ENCODE measurements at regions not wholly inside any gene's neighbourhood (a gene's known extent, or its start where the extent isn't known, plus 50 kb on each side); places are given as distances from the start of the nearest gene placed in this dataset.

- ChIA-PET CTCF (ENCODE audit: partially characterized antibody) (interaction anchor here (0.6 to 1.0 kb wide), 2 partner anchors 107 to 404 kb away, joined by 3 read pairs; no protein-coding TSS in a partner anchor), POLR2A (ENCODE audit: partially characterized antibody) (no interaction called here)
- H2AK5ac ChIP-seq (ENCODE audit: low read depth, low read length) = no peak overlapping the region
- no peak overlapping the region for H2BK20ac ChIP-seq (ENCODE audit: low read length)
- no peak overlapping the region for H3K14ac ChIP-seq (ENCODE audit: insufficient read length)
- H3K23ac ChIP-seq (ENCODE audit: insufficient read length) = no peak overlapping the region
- no peak overlapping the region for H2BK120ac ChIP-seq (replicated peaks; ENCODE audit: low read depth, low read length)
- H4K8ac ChIP-seq (ENCODE audit: extremely low read depth, insufficient read depth, low read length) = no peak overlapping the region
- H3K27me3 ChIP-seq (replicated peaks in 1 of 4; ENCODE audit: control insufficient read depth in 3 of 4, extremely low read depth in 1 of 4, insufficient read depth in 3 of 4, low read length in 3 of 4) = no peaks in the 10 kb centered on the region
- no peaks in the 10 kb centered on the region for H3K79me2 ChIP-seq (ENCODE audit: control insufficient read depth in 1 of 2, insufficient read depth in 2 of 2, low read length in 2 of 2)
- H4K5ac ChIP-seq (ENCODE audit: insufficient read length, low read depth, low read length) = no peak overlapping the region
- no peaks in the 10 kb centered on the region for H3K36me3 ChIP-seq (ENCODE audit: control insufficient read depth in 2 of 4, insufficient read depth in 4 of 4, low read length in 3 of 4)
- no peak overlapping the region for H3K4me3 ChIP-seq (ENCODE audit: extremely low read depth in 1 of 4, insufficient read depth in 2 of 4, low read depth in 3 of 4, low read length in 4 of 4)
- H3K27ac ChIP-seq (ENCODE audit: low read depth, low read length) = no peak overlapping the region
- WGBS, 2 experiments (ENCODE audit: extremely low coverage in 1 of 2, insufficient coverage in 1 of 2, insufficient read length in 1 of 2, insufficient replicate concordance in 2 of 2, low coverage in 1 of 2, low lambda C conversion rate in 2 of 2, missing lambda C conversion rate in 1 of 2) = 82% methylated on average over 9 of the region's 9 CpGs; no CpG with 5 or more reads in 1 of the 2 experiments
- no peak overlapping the region for H3K18ac ChIP-seq (ENCODE audit: extremely low read depth, low read length)
- no peak overlapping the region for H2BK15ac ChIP-seq (ENCODE audit: low read length)
- H3K4me1 ChIP-seq (replicated peaks in 1 of 4; ENCODE audit: control insufficient read depth in 3 of 4, insufficient read depth in 4 of 4, low read length in 3 of 4) = peaks cover 0 to 6% (median 4%) of the 10 kb centered on the region in 4 experiments; a peak in 3 of 7 replicates
- no peak overlapping the region for H3K56ac ChIP-seq (replicated peaks; ENCODE audit: insufficient read length, low read depth, low read length)
- no peak overlapping the region for H4K91ac ChIP-seq (replicated peaks; ENCODE audit: insufficient read length, low read length)
- no peak overlapping the region for H3K9ac ChIP-seq (replicated peaks in 1 of 4; ENCODE audit: extremely low read depth in 1 of 4, low read depth in 3 of 4, low read length in 3 of 4)
- no peaks in the 10 kb centered on the region for H4K20me1 ChIP-seq (replicated peaks in 1 of 2; ENCODE audit: control insufficient read depth in 1 of 2, insufficient read depth in 2 of 2, low read length in 2 of 2)
- no peak overlapping the region for H2BK12ac ChIP-seq (ENCODE audit: low read depth, low read length)
- H3K79me1 ChIP-seq (ENCODE audit: low read depth, low read length) = no peaks in the 10 kb centered on the region
- FAIRE-seq (no peak), DNase-seq (ENCODE audit: low read depth in 1 of 2, low spot score in 2 of 2) (no peak)
- H3K23me2 ChIP-seq (ENCODE audit: low read depth, low read length) = no peaks in the 10 kb centered on the region
- H3K9me3 ChIP-seq (ENCODE audit: insufficient read depth in 2 of 2, low read depth in 1 of 2, low read length in 1 of 2) = no peaks in the 10 kb centered on the region
- H3K4me2 ChIP-seq (ENCODE audit: insufficient read depth in 1 of 2, low read depth in 2 of 2, low read length in 2 of 2) = no peak overlapping the region
- H2AFZ ChIP-seq (ENCODE audit: low read length) = no peak overlapping the region
- TF ChIP-seq SIX5 (IDR thresholded peaks at IDR 0.05; ENCODE audit: low read depth, low read length) (no peak), EZH2 (IDR thresholded peaks at IDR 0.05; ENCODE audit: low read depth, low read length, severe bottlenecking) (no peak), SAP30 (IDR thresholded peaks at IDR 0.05; ENCODE audit: insufficient read depth, insufficient replicate concordance, low read length) (no peak), CHD2 (IDR thresholded peaks at IDR 0.05; ENCODE audit: low read length) (no peak), CHD1 (IDR thresholded peaks at IDR 0.05; ENCODE audit: low read depth, low read length) (no peak), RBBP5 (IDR thresholded peaks at IDR 0.05; ENCODE audit: borderline replicate concordance, low read depth, low read length) (no peak), NRF1 (IDR thresholded peaks at IDR 0.05; ENCODE audit: low read depth, low read length) (no peak), RXRA (IDR thresholded peaks at IDR 0.05; ENCODE audit: insufficient read depth, low read depth, low read length) (no peak), SP1 (IDR thresholded peaks at IDR 0.05; ENCODE audit: low read depth, low read length) (no peak), HDAC6 (IDR thresholded peaks at IDR 0.05; ENCODE audit: low read depth, low read length) (no peak), CTCF (IDR thresholded peaks at IDR 0.05; ENCODE audit: control extremely low read depth in 1 of 3, insufficient read depth in 1 of 3, low read depth in 1 of 3, low read length in 3 of 3) (no peak), YY1 (IDR thresholded peaks at IDR 0.05; ENCODE audit: low read depth, low read length) (no peak)
- H3K4ac ChIP-seq (replicated peaks; ENCODE audit: insufficient read length, low read depth, low read length) = no peak overlapping the region
- no peak overlapping the region for H2BK5ac ChIP-seq (ENCODE audit: low read depth, low read length)
These were observed 108.1 kb downstream of the TRIB2 start for GRCh38 chr2:12824778-12825379.

All from H1 (cell line).